ENCODE measurements at regions not wholly inside any gene's neighbourhood (a gene's known extent, or its start where the extent isn't known, plus 50 kb on each side); places are given as distances from the start of the nearest gene placed in this dataset.

DNA sequence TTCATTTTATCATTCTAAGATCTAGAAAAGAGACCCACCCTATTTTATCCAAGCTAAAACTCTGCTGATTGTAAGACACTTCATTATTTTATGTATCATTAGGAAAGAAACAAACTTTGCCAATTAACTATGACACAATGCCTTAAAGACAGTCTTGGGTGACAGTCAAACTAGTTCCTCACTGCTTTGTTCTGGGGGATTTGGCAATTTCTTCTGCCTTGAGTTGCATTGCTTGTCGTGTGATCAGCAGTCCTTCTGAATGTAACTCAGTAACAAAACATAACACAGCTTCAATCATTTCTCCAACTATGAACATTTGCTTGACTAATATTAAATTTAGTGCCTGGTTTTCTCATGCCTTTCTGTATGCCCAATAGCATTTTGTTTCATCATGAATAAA, 577.9 kb upstream of the DIPK2B start:
- peaks cover 57% of the 10 kb centered on the region for H3K4me1 Mint-ChIP-seq (ENCODE audit: insufficient read depth, unreplicated experiment)
- BruUV-seq (replicated peaks) = no TSS peak
- peaks cover 57% of the 10 kb centered on the region for H3K27me3 Mint-ChIP-seq (ENCODE audit: insufficient read depth, unreplicated experiment)
- no peak overlapping the region for H3K4me3 Mint-ChIP-seq (ENCODE audit: unreplicated experiment)
- no peak overlapping the region for H3K27ac Mint-ChIP-seq (ENCODE audit: low read depth, unreplicated experiment)
- no peaks in the 10 kb centered on the region for H3K36me3 Mint-ChIP-seq (ENCODE audit: insufficient read depth, unreplicated experiment)
- TF ChIP-seq, protein P1, sequence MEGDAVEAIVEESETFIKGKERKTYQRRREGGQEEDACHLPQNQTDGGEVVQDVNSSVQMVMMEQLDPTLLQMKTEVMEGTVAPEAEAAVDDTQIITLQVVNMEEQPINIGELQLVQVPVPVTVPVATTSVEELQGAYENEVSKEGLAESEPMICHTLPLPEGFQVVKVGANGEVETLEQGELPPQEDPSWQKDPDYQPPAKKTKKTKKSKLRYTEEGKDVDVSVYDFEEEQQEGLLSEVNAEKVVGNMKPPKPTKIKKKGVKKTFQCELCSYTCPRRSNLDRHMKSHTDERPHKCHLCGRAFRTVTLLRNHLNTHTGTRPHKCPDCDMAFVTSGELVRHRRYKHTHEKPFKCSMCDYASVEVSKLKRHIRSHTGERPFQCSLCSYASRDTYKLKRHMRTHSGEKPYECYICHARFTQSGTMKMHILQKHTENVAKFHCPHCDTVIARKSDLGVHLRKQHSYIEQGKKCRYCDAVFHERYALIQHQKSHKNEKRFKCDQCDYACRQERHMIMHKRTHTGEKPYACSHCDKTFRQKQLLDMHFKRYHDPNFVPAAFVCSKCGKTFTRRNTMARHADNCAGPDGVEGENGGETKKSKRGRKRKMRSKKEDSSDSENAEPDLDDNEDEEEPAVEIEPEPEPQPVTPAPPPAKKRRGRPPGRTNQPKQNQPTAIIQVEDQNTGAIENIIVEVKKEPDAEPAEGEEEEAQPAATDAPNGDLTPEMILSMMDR (IDR thresholded peaks at IDR 0.05; ENCODE audit: unreplicated experiment) = no peak
- ChIA-PET CTCF (interaction anchor here (0.7 kb wide), 1 partner anchor 826 kb away, joined by 3 read pairs; no protein-coding TSS in a partner anchor), POLR2A (interaction anchor here (0.7 to 4.2 kb wide), 8 partner anchors 8 to 72 kb away, joined by 3 to 38 read pairs (median 4); no protein-coding TSS in a partner anchor)
- no peak for DNase-seq (ENCODE audit: unreplicated experiment)
- intact Hi-C loops (cut with micrococcal nuclease) = no loop called here
- H3K9me3 Mint-ChIP-seq (ENCODE audit: unreplicated experiment) = no peaks in the 10 kb centered on the region

DNA sequence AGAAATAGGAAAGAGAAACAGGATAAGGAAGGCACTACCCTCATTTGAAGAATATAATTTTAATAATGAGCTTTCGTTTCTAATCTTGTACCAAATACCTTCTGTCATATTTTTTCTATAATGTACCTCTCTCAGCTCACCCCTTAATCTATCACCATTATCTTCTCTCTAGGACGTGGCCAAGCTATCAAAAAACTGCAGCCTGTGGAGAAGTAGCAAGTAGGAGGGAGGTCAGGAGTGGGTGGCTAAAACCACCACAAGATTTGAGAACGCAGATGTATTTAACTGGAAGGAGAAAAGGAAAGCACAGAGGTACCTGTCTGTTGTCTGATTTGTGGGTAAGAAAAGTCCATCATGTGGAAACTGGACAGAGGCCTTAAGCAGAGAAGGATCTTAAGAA, 576.7 kb upstream of the DIPK2B start:
- H3K27ac Mint-ChIP-seq (ENCODE audit: low read depth, unreplicated experiment) = no peak overlapping the region
- BruUV-seq (replicated peaks) = no TSS peak
- no peaks in the 10 kb centered on the region for H3K9me3 Mint-ChIP-seq (ENCODE audit: unreplicated experiment)
- no peak overlapping the region for H3K4me3 Mint-ChIP-seq (ENCODE audit: unreplicated experiment)
- no peak for DNase-seq (ENCODE audit: unreplicated experiment)
- H3K4me1 Mint-ChIP-seq (ENCODE audit: insufficient read depth, unreplicated experiment) = peaks cover 49% of the 10 kb centered on the region
- no peaks in the 10 kb centered on the region for H3K36me3 Mint-ChIP-seq (ENCODE audit: insufficient read depth, unreplicated experiment)
- ChIA-PET CTCF (interaction anchor here (0.6 to 0.9 kb wide), 3 partner anchors 9 to 197 kb away, joined by 3 to 4 read pairs (median 4); no protein-coding TSS in a partner anchor), POLR2A (interaction anchor here (0.6 to 1.9 kb wide), 8 partner anchors 9 to 28 kb away, joined by 3 to 9 read pairs (median 4); no protein-coding TSS in a partner anchor)
- intact Hi-C loops (cut with micrococcal nuclease) = no loop called here
- H3K27me3 Mint-ChIP-seq (ENCODE audit: insufficient read depth, unreplicated experiment) = peaks cover 55% of the 10 kb centered on the region
- TF ChIP-seq, protein P1 (IDR thresholded peaks at IDR 0.05; ENCODE audit: unreplicated experiment) = no peak

DNA sequence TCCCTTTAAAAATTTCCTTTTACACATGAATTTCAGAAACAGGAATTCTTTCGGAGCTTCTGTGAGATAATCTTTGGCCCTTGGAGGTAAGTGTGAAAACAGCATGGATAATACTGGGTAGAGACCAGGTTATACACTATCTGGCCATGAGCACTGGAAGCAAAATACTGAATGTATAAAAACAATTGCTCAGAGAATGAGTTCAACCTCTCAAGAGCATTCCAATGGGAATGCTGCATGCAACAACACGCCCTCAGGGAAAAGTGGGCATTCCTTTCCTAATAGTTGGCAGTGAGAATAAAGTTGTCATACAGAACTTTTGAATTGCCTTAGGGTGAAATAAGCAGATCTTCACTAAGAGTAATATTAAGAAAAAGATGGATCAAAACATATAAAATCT, 574.8 kb upstream of the DIPK2B start:
- Mint-ChIP-seq H3K4me3 (ENCODE audit: unreplicated experiment) (peak overlapping the region; percentile 55), H3K9me3 (ENCODE audit: unreplicated experiment) (no peaks in the 10 kb centered on the region), H3K27ac (ENCODE audit: low read depth, unreplicated experiment) (peak overlapping the region; percentile 62), H3K36me3 (ENCODE audit: insufficient read depth, unreplicated experiment) (no peaks in the 10 kb centered on the region), H3K4me1 (ENCODE audit: insufficient read depth, unreplicated experiment) (peaks cover 35% of the 10 kb centered on the region), H3K27me3 (ENCODE audit: insufficient read depth, unreplicated experiment) (peaks cover 66% of the 10 kb centered on the region)
- DNase-seq (ENCODE audit: unreplicated experiment) = peak; percentile 88
- intact Hi-C loops (cut with micrococcal nuclease) = no loop called here
- POLR2A ChIA-PET = interaction anchor here (0.7 to 13.8 kb wide), 18 partner anchors 9 to 296 kb away, joined by 3 to 408 read pairs (median 8); no protein-coding TSS in a partner anchor
- CTCF ChIA-PET = interaction anchor here (0.6 to 1.4 kb wide), 4 partner anchors 9 to 855 kb away, joined by 3 to 5 read pairs (median 4); no protein-coding TSS in a partner anchor
- BruUV-seq (replicated peaks) = TSS peak; percentile 4
- TF ChIP-seq, protein P1 (IDR thresholded peaks at IDR 0.05; ENCODE audit: unreplicated experiment) = no peak

DNA sequence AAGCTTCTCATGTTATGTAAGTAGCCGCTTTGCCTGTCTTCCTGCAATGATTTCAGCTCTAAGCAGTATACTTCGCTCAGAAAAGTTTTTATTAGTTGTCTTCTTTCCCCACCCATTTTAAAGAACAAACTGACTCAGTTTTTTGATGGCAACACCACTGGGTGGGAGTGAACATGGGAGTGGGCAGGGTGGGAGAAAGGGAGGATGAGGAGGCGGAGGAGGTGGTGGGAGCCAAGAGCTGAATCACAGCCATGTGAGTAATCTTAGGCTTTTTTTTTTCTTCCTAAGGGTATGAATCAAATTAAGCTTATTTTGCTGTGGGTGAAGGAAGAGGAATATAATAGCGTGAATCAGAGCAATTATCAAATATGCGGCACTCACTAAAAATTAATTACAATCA, 574.3 kb upstream of the DIPK2B start:
- BruUV-seq (replicated peaks) = no TSS peak
- POLR2A ChIA-PET = interaction anchor here (0.6 to 13.8 kb wide), 20 partner anchors 9 to 485 kb away, joined by 3 to 408 read pairs (median 7); no protein-coding TSS in a partner anchor
- Mint-ChIP-seq H3K4me3 (ENCODE audit: unreplicated experiment) (peak overlapping the region; percentile 55), H3K27ac (ENCODE audit: low read depth, unreplicated experiment) (peak overlapping the region; percentile 62), H3K27me3 (ENCODE audit: insufficient read depth, unreplicated experiment) (peaks cover 66% of the 10 kb centered on the region), H3K9me3 (ENCODE audit: unreplicated experiment) (no peaks in the 10 kb centered on the region), H3K36me3 (ENCODE audit: insufficient read depth, unreplicated experiment) (no peaks in the 10 kb centered on the region), H3K4me1 (ENCODE audit: insufficient read depth, unreplicated experiment) (peaks cover 33% of the 10 kb centered on the region)
- TF ChIP-seq, protein P1 (IDR thresholded peaks at IDR 0.05; ENCODE audit: unreplicated experiment) = no peak
- CTCF ChIA-PET = interaction anchor here (0.5 to 1.8 kb wide), 8 partner anchors 23 to 855 kb away, joined by 3 to 5 read pairs (median 3); no protein-coding TSS in a partner anchor
- DNase-seq (ENCODE audit: unreplicated experiment) = peak; percentile 85
- intact Hi-C loops (cut with micrococcal nuclease) = no loop called here
